ENCODE measurements at regions not wholly inside any gene's neighbourhood (a gene's known extent, or its start where the extent isn't known, plus 50 kb on each side); places are given as distances from the start of the nearest gene placed in this dataset.

DNA sequence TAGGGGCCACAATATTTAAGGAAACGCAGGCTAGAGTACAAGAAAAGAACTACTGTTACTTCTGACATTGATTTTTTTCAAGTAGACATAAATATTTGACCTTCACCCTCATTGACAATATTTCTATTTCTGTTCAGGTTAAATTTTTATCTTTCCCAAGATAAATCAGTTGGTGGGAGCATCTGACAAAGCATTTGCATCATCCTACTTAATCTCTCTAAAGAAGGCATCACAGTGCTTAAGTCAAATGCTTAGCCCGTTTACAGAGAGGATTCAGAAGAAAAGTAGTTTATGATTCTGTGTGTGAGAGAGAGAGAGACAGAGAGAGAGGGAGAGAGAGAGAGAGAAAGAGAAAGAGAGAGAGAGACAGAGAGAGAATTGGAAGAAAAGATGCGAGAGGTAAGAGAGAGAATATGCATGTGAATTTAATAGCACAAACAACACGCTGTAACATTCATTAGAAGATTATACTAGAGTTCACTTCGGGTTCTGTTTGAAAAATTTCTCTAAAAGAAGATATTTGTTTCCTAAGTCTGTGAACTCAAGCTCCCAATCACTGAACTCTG lies 1093.3 kb upstream of the CDH6 start:
- no peak overlapping the region for H3K4me3 ChIP-seq
- no peaks in the 10 kb centered on the region for H3K36me3 ChIP-seq
- intact Hi-C loops (cut with DNase I; ENCODE audit: low total_unique reads), result no loop called here
- H3K27ac ChIP-seq, result no peak overlapping the region
- H3K4me1 ChIP-seq, result no peaks in the 10 kb centered on the region
- H3K27me3 ChIP-seq, result no peaks in the 10 kb centered on the region
- no peak for DNase-seq (ENCODE audit: low spot score in 2 of 2)
- no peaks in the 10 kb centered on the region for H3K9me3 ChIP-seq
- TF ChIP-seq, protein P1, sequence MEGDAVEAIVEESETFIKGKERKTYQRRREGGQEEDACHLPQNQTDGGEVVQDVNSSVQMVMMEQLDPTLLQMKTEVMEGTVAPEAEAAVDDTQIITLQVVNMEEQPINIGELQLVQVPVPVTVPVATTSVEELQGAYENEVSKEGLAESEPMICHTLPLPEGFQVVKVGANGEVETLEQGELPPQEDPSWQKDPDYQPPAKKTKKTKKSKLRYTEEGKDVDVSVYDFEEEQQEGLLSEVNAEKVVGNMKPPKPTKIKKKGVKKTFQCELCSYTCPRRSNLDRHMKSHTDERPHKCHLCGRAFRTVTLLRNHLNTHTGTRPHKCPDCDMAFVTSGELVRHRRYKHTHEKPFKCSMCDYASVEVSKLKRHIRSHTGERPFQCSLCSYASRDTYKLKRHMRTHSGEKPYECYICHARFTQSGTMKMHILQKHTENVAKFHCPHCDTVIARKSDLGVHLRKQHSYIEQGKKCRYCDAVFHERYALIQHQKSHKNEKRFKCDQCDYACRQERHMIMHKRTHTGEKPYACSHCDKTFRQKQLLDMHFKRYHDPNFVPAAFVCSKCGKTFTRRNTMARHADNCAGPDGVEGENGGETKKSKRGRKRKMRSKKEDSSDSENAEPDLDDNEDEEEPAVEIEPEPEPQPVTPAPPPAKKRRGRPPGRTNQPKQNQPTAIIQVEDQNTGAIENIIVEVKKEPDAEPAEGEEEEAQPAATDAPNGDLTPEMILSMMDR (IDR thresholded peaks at IDR 0.05), result no peak
- TF ChIP-seq POLR2A (IDR thresholded peaks at IDR 0.05) (no peak), POLR2AphosphoS5 (IDR thresholded peaks at IDR 0.05) (no peak)

DNA sequence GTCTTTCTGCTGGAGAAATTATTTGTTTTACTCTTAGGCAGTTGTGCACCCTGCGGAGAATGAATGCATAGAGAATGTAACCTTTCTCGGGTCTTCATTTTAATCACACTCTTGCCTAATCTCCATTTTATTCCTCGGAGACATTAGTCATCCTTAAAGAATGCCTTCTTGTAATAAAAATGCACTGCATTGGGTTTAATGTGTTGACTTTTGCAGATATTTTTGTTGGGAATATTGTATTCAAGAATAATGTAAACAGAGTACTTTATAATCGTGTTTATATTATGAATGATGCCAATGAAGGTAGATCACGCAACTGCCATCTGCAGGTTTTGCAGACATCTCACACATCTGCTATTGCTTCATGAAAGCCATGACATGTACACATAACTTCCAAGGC lies 1093.9 kb upstream of the CDH6 start:
- no peak for DNase-seq (ENCODE audit: low spot score in 2 of 2)
- no peak overlapping the region for H3K27ac ChIP-seq
- H3K4me1 ChIP-seq, result no peaks in the 10 kb centered on the region
- no peaks in the 10 kb centered on the region for H3K27me3 ChIP-seq
- no peak for TF ChIP-seq POLR2AphosphoS5 (IDR thresholded peaks at IDR 0.05)
- TF ChIP-seq POLR2A (IDR thresholded peaks at IDR 0.05), result no peak
- TF ChIP-seq, protein P1 (IDR thresholded peaks at IDR 0.05), result no peak
- no peaks in the 10 kb centered on the region for H3K36me3 ChIP-seq
- no peak overlapping the region for H3K4me3 ChIP-seq
- no peaks in the 10 kb centered on the region for H3K9me3 ChIP-seq
- intact Hi-C loops (cut with DNase I; ENCODE audit: low total_unique reads), result no loop called here

DNA sequence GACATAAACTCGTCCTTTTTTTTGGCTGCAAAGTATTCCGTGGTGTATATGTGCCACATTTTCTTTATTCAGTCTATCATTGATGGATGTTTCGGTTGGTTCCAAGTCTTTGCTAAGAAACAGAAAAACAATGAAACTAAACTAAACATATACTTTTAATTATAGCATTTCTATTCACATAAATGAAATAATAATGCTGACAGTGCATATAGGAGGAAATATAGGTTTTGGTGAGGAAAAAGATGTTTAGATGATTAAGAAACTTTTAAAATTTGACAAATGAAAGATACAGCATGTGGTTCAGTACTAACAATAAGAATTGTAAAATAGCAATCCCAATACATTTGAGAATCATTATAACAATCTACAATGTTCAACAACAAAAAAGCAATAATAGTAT lies 1094.5 kb upstream of the CDH6 start:
- Histone ChIP-seq H3K4me3 (no peak overlapping the region), H3K4me1 (no peaks in the 10 kb centered on the region), H3K9me3 (no peaks in the 10 kb centered on the region), H3K27ac (no peak overlapping the region), H3K27me3 (no peaks in the 10 kb centered on the region), H3K36me3 (no peaks in the 10 kb centered on the region)
- intact Hi-C loops (cut with DNase I; ENCODE audit: low total_unique reads), result no loop called here
- no peak for TF ChIP-seq POLR2AphosphoS5 (IDR thresholded peaks at IDR 0.05)
- TF ChIP-seq POLR2A (IDR thresholded peaks at IDR 0.05), result no peak
- TF ChIP-seq, protein P1 (IDR thresholded peaks at IDR 0.05), result no peak
- no peak for DNase-seq (ENCODE audit: low spot score in 2 of 2)

DNA sequence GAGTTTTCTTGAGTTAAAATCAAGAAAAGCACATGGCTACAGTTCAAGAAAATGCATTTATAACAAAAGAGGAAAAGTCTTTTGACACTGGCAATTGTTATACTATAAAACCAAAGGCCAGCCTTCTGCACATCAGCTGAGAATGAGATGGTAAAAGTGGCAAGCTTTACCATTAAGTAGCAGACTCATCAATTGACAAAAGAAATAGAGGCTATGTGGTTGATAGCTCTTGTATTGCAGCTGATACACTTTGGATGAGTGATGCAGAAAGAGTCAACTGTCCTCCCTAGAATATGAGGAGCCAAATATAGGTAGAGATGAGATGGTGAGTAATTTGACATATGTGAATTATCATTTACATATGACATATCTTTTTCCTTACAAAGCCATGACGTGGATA lies 1100.9 kb upstream of the CDH6 start:
- TF ChIP-seq, protein P1 (IDR thresholded peaks at IDR 0.05), result no peak
- TF ChIP-seq POLR2A (IDR thresholded peaks at IDR 0.05) (no peak), POLR2AphosphoS5 (IDR thresholded peaks at IDR 0.05) (no peak)
- H3K36me3 ChIP-seq, result no peaks in the 10 kb centered on the region
- no peak overlapping the region for H3K27ac ChIP-seq
- intact Hi-C loops (cut with DNase I; ENCODE audit: low total_unique reads), result no loop called here
- no peaks in the 10 kb centered on the region for H3K9me3 ChIP-seq
- no peaks in the 10 kb centered on the region for H3K4me1 ChIP-seq
- no peaks in the 10 kb centered on the region for H3K27me3 ChIP-seq
- no peak for DNase-seq (ENCODE audit: low spot score in 2 of 2)
- H3K4me3 ChIP-seq, result no peak overlapping the region

DNA sequence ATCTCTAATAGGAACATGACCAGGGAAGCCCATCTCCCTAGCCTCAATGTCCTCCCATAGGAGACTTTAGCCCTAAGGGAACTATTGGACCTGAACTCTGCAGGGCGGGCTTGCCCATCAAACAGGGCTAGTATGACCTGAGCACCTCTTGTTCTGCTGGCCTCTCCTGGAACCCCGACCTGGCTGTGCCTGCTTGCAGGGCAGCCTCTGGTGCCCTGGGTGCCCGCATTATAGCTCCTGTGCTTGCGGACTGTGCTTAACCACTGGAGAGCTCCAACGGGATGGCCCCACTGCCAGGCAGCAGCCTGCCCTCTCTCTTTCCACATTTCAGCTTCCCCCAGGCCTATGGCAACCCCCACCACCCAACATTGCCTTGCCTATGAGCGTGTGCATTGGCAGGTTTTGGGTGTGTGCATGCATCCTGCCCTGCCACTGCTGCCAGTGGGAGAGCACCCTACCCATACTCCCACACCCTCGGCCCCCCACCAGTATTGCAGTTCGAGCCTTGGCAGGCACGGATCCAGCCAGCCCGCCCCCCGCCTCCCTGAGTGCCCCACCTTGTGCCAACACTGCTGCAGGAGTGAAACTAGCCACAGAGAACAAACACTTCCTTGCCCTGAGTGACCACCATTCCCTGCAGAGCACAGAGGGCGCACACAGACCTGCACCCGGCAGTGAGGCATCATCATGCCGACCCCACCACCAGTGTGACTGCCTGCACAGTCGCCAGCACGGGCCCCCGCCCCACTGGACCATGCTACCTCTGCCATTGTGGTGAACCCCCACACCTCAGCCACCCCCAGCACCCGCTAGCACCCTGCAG lies 1123.8 kb upstream of the CDH6 start:
- H3K4me3 ChIP-seq, result no peak overlapping the region
- TF ChIP-seq POLR2A (IDR thresholded peaks at IDR 0.05), result no peak
- TF ChIP-seq, protein P1 (IDR thresholded peaks at IDR 0.05), result no peak
- TF ChIP-seq POLR2AphosphoS5 (IDR thresholded peaks at IDR 0.05), result no peak
- peaks cover 0 to 19% of the 10 kb centered on the region in 2 donors for H3K9me3 ChIP-seq
- H3K4me1 ChIP-seq, result no peaks in the 10 kb centered on the region
- no peaks in the 10 kb centered on the region for H3K27me3 ChIP-seq
- no peaks in the 10 kb centered on the region for H3K36me3 ChIP-seq
- H3K27ac ChIP-seq, result no peak overlapping the region
- DNase-seq (ENCODE audit: low spot score in 2 of 2), result no peak
- intact Hi-C loops (cut with DNase I; ENCODE audit: low total_unique reads), result no loop called here
